ENCODE measurements at regions not wholly inside any gene's neighbourhood (a gene's known extent, or its start where the extent isn't known, plus 50 kb on each side); places are given as distances from the start of the nearest gene placed in this dataset.
A peak's percentile ranks its signal among the peaks of the same experiment; 100 is the strongest.

- no peaks in the 10 kb centered on the region for H3K79me2 ChIP-seq (replicated peaks; ENCODE audit: insufficient read depth)
- no peaks in the 10 kb centered on the region for H3K27me3 ChIP-seq (ENCODE audit: insufficient read depth)
- peaks cover 2% of the 10 kb centered on the region; the same call in 1 of the 3 replicates for H3K4me1 Mint-ChIP-seq
- no peak overlapping the region for H3K4me2 ChIP-seq
- no peaks in the 10 kb centered on the region for H4K20me1 ChIP-seq (replicated peaks; ENCODE audit: insufficient read depth)
- no peak overlapping the region for H3K4me3 Mint-ChIP-seq
- H3K36me3 ChIP-seq (ENCODE audit: insufficient read depth), result no peaks in the 10 kb centered on the region
- no peaks in the 10 kb centered on the region for H3K9me2 ChIP-seq (ENCODE audit: insufficient read depth)
- no peaks in the 10 kb centered on the region for H3K36me3 Mint-ChIP-seq (ENCODE audit: low read depth)
- peaks cover under 1% of the 10 kb centered on the region; the same call in 1 of the 2 replicates for H3K4me1 ChIP-seq (ENCODE audit: insufficient read depth)
- no peaks in the 10 kb centered on the region for H3F3A ChIP-seq (replicated peaks; ENCODE audit: low read depth)
- no peak for TF ChIP-seq JUNB (IDR thresholded peaks at IDR 0.05; ENCODE audit: unreplicated experiment)
- TF ChIP-seq, protein P1, sequence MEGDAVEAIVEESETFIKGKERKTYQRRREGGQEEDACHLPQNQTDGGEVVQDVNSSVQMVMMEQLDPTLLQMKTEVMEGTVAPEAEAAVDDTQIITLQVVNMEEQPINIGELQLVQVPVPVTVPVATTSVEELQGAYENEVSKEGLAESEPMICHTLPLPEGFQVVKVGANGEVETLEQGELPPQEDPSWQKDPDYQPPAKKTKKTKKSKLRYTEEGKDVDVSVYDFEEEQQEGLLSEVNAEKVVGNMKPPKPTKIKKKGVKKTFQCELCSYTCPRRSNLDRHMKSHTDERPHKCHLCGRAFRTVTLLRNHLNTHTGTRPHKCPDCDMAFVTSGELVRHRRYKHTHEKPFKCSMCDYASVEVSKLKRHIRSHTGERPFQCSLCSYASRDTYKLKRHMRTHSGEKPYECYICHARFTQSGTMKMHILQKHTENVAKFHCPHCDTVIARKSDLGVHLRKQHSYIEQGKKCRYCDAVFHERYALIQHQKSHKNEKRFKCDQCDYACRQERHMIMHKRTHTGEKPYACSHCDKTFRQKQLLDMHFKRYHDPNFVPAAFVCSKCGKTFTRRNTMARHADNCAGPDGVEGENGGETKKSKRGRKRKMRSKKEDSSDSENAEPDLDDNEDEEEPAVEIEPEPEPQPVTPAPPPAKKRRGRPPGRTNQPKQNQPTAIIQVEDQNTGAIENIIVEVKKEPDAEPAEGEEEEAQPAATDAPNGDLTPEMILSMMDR (conservative IDR thresholded peaks at IDR 0.05; ENCODE audit: low read depth in 2 of 2), result peak in 1 of 2 experiments; percentile 29; a peak in 1 of 4 replicates
- no peak for ATAC-seq
- H3K27ac ChIP-seq (ENCODE audit: low read depth), result no peak overlapping the region
- H3K27ac Mint-ChIP-seq, result no peak overlapping the region
- H2AFZ ChIP-seq, result no peak overlapping the region
- H3K9me3 Mint-ChIP-seq, result no peaks in the 10 kb centered on the region; the same call in 1 of the 3 replicates
- no peak overlapping the region for H3K4me3 ChIP-seq
- no peaks in the 10 kb centered on the region for H3K27me3 Mint-ChIP-seq (ENCODE audit: insufficient read depth, low read depth, poor library complexity)
- peak; percentile 12 for DNase-seq (ENCODE audit: low spot score)
Observed at GRCh38 chr6:155580904-155581303, 125.3 kb upstream of the NOX3 start.

DNA sequence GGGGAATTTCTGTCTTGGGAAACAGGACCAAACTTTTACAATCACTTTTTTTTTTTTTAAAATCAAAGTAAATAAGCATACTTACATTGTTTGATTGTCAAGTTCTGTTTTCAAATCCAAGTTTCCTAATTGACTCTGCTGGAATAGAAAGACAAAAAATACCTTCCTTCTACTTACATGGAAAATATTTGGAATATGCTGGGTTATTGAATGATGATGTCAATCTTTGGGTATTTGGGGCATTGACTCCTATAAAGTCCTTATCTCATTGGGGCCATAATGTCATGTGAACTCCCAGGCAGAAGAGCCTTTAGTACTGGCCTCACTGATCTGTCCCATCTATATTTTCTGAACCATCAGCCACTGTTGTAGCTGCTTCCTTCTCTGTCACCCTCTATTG is 122.6 kb upstream of the NOX3 start:
- no peak overlapping the region for H3K4me2 ChIP-seq
- H3K36me3 ChIP-seq (ENCODE audit: insufficient read depth), result no peaks in the 10 kb centered on the region
- Mint-ChIP-seq H3K27ac (no peak overlapping the region), H3K4me1 (no peaks in the 10 kb centered on the region), H3K36me3 (ENCODE audit: low read depth) (no peaks in the 10 kb centered on the region), H3K9me3 (no peaks in the 10 kb centered on the region; the same call in 2 of the 3 replicates), H3K4me3 (no peak overlapping the region), H3K27me3 (ENCODE audit: insufficient read depth, low read depth, poor library complexity) (no peaks in the 10 kb centered on the region)
- no peaks in the 10 kb centered on the region for H3K9me2 ChIP-seq (ENCODE audit: insufficient read depth)
- ATAC-seq (no peak), DNase-seq (ENCODE audit: low spot score) (no peak)
- H4K20me1 ChIP-seq (replicated peaks; ENCODE audit: insufficient read depth), result no peaks in the 10 kb centered on the region
- H3K79me2 ChIP-seq (replicated peaks; ENCODE audit: insufficient read depth), result no peaks in the 10 kb centered on the region
- no peaks in the 10 kb centered on the region for H3K27me3 ChIP-seq (ENCODE audit: insufficient read depth)
- no peak overlapping the region for H3K4me3 ChIP-seq
- H3K27ac ChIP-seq (ENCODE audit: low read depth), result no peak overlapping the region
- H2AFZ ChIP-seq, result no peak overlapping the region
- no peaks in the 10 kb centered on the region for H3K4me1 ChIP-seq (ENCODE audit: insufficient read depth)
- no peaks in the 10 kb centered on the region for H3F3A ChIP-seq (replicated peaks; ENCODE audit: low read depth)
- TF ChIP-seq ETS1 (IDR thresholded peaks at IDR 0.05) (no peak), NANOG (IDR thresholded peaks at IDR 0.05; ENCODE audit: borderline replicate concordance) (no peak), CREB1 (CRISPR knock-in tag; IDR thresholded peaks at IDR 0.05; ENCODE audit: low read depth) (no peak), JUNB (IDR thresholded peaks at IDR 0.05; ENCODE audit: unreplicated experiment) (no peak), EZH2phosphoT487 (IDR thresholded peaks at IDR 0.05; ENCODE audit: unreplicated experiment) (no peak), STAT1 (IDR thresholded peaks at IDR 0.05; ENCODE audit: unreplicated experiment) (no peak), EZH2 (IDR thresholded peaks at IDR 0.05; ENCODE audit: low read depth, unreplicated experiment) (no peak), ZNF331 (CRISPR knock-in tag; IDR thresholded peaks at IDR 0.05; ENCODE audit: low read depth) (no peak), ZNF114 (CRISPR knock-in tag; IDR thresholded peaks at IDR 0.05) (no peak)
- TF ChIP-seq, protein P2, sequence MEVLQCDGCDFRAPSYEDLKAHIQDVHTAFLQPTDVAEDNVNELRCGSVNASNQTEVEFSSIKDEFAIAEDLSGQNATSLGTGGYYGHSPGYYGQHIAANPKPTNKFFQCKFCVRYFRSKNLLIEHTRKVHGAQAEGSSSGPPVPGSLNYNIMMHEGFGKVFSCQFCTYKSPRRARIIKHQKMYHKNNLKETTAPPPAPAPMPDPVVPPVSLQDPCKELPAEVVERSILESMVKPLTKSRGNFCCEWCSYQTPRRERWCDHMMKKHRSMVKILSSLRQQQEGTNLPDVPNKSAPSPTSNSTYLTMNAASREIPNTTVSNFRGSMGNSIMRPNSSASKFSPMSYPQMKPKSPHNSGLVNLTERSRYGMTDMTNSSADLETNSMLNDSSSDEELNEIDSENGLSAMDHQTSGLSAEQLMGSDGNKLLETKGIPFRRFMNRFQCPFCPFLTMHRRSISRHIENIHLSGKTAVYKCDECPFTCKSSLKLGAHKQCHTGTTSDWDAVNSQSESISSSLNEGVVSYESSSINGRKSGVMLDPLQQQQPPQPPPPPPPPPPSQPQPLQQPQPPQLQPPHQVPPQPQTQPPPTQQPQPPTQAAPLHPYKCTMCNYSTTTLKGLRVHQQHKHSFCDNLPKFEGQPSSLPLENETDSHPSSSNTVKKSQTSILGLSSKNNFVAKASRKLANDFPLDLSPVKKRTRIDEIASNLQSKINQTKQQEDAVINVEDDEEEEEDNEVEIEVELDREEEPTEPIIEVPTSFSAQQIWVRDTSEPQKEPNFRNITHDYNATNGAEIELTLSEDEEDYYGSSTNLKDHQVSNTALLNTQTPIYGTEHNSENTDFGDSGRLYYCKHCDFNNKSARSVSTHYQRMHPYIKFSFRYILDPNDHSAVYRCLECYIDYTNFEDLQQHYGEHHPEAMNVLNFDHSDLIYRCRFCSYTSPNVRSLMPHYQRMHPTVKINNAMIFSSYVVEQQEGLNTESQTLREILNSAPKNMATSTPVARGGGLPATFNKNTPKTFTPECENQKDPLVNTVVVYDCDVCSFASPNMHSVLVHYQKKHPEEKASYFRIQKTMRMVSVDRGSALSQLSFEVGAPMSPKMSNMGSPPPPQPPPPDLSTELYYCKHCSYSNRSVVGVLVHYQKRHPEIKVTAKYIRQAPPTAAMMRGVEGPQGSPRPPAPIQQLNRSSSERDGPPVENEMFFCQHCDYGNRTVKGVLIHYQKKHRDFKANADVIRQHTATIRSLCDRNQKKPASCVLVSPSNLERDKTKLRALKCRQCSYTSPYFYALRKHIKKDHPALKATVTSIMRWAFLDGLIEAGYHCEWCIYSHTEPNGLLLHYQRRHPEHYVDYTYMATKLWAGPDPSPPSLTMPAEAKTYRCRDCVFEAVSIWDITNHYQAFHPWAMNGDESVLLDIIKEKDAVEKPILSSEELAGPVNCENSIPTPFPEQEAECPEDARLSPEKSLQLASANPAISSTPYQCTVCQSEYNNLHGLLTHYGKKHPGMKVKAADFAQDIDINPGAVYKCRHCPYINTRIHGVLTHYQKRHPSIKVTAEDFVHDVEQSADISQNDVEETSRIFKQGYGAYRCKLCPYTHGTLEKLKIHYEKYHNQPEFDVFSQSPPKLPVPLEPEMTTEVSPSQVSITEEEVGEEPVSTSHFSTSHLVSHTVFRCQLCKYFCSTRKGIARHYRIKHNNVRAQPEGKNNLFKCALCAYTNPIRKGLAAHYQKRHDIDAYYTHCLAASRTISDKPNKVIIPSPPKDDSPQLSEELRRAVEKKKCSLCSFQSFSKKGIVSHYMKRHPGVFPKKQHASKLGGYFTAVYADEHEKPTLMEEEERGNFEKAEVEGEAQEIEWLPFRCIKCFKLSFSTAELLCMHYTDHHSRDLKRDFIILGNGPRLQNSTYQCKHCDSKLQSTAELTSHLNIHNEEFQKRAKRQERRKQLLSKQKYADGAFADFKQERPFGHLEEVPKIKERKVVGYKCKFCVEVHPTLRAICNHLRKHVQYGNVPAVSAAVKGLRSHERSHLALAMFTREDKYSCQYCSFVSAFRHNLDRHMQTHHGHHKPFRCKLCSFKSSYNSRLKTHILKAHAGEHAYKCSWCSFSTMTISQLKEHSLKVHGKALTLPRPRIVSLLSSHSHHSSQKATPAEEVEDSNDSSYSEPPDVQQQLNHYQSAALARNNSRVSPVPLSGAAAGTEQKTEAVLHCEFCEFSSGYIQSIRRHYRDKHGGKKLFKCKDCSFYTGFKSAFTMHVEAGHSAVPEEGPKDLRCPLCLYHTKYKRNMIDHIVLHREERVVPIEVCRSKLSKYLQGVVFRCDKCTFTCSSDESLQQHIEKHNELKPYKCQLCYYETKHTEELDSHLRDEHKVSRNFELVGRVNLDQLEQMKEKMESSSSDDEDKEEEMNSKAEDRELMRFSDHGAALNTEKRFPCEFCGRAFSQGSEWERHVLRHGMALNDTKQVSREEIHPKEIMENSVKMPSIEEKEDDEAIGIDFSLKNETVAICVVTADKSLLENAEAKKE (CRISPR knock-in tag; IDR thresholded peaks at IDR 0.05), result no peak

Measured in GM23338 (cell line).